Heart right ventricle (tissue), 16 donors: ENCODE measurements at regions not wholly inside any gene's neighbourhood (a gene's known extent, or its start where the extent isn't known, plus 50 kb on each side); places are given as distances from the start of the nearest gene placed in this dataset.

Experiments used
- ATAC-seq, 8 donors: fragments of 200-7000 bp; cut with Tn5 transposase; one replicate each; pipeline ENCODE4 v1.9.1; 2020; ENCODE audit warnings: mild to moderate bottlenecking in 8 of 8, moderate library complexity in 8 of 8, moderate number of reproducible peaks in 1 of 8
- DNase-seq, 2 donors: peaks; one replicate each; pipeline ENCODE4 v3.0.0-alpha.2; 2020
- H3K27ac ChIP-seq, 10 donors: fragments of 200-600 bp; sonication (generic) in 2 of 10; one replicate each; pipeline versions ENCODE4 v1.5.0 to v1.8.0; 2020 to 2022; ENCODE audit warnings: mild to moderate bottlenecking in 3 of 10
- H3K27me3 ChIP-seq, 7 donors: fragments of 200-600 bp; one replicate each; pipeline ENCODE4 v1.8.0; 2021 to 2022; ENCODE audit warnings: mild to moderate bottlenecking in 2 of 7
- H3K36me3 ChIP-seq, 9 donors: fragments of 200-600 bp; sonication (generic) in 1 of 9; one replicate each; pipeline versions ENCODE4 v1.5.0 to v1.8.0; 2020 to 2022; ENCODE audit warnings: mild to moderate bottlenecking in 2 of 9
- H3K4me1 ChIP-seq, 9 donors: fragments of 200-600 bp; sonication (generic) in 1 of 9; one replicate each; pipeline versions ENCODE4 v1.5.0 to v1.8.0; 2020 to 2022; ENCODE audit warnings: mild to moderate bottlenecking in 4 of 9
- H3K4me3 ChIP-seq, 10 donors: fragments of 200-600 bp; sonication (generic) in 2 of 10; one replicate each; pipeline versions ENCODE4 v1.5.0 to v1.8.0; 2020 to 2022; ENCODE audit warnings: mild to moderate bottlenecking in 7 of 10, moderate library complexity in 2 of 10
- H3K9me3 ChIP-seq, 11 donors: fragments of 200-600 bp in 10 of 11; sonication (generic) in 2 of 11; one replicate each; pipeline versions ENCODE4 v1.5.0 to v1.8.0; 2013 to 2022; ENCODE audit warnings: mild to moderate bottlenecking in 2 of 11, control low read depth in 1 of 11, moderate library complexity in 1 of 11
- WGBS, 2 donors: extraction: QIAGEN DNeasy Blood & Tissue Kit; methylation state at CpG; one replicate each; pipeline ENCODE4 v1.1.7; 2013; ENCODE audit warnings: inconsistent platforms in 1 of 2; 5-methylcytosine and 5-hydroxymethylcytosine counted together
- intact Hi-C, 10 donors: fragments of 100-400 bp; cut with DNase I; formaldehyde crosslinking; loops; one replicate each; pipeline versions ENCODE4 v1.11.1 to v1.14.2; 2022
- TF ChIP-seq, protein P1 (sequence below), 9 donors: fragments of 200-600 bp; sonication (generic) in 2 of 9; IDR thresholded peaks; one replicate each; pipeline versions ENCODE4 v1.5.0 to v1.8.0; 2021 to 2022; ENCODE audit warnings: antibody characterized with exemption in 9 of 9, mild to moderate bottlenecking in 5 of 9, moderate library complexity in 1 of 9
- donor health status: Arrhythmogenic right ventricular cardiomyopathy.
- donor health status: ischemic (EF 13 %, LVEDD 7.1; RV severe dilation, severe dysfunction).
- donor health status: healthy with polysubstance abuse.
- donor health status: DM: no; HTN: yes; CAD: no.
- donor health status: DM: no; HTN: no; CAD: no.
- donor health status: ischemic (EF 25% LVEDD 6.9; RV normal size, moderate dysfunction).
- donor health status: ischemic (EF 25% LVEDD 5.7; RV mildly dilated, moderate dysfunction).
- donor health status: healthy.
- donor health status: DM: yes; HTN: yes; CAD: no.
- donor health status: Ischemic cardiomyopathy.
- donor health status: ischemic (EF 35%, LVEDD 5.7; RV mildly dilated, moderate dysfunction).
- donor health status: nonischemic (EF 11% LVEDD 7.7; RV severe dilation, severe dysfunction).
- donor health status: DM: yes; HTN: yes; CAD: no.
- donor health status: PGD.
- donor health status: ischemic (EF 29% LVEDD 5.4; RV normal size, mild dysfunction).
- donor health status: nonischemic (EF 23%, LVEDD 6.1; RV moderate dilation, normal function).

DNA sequence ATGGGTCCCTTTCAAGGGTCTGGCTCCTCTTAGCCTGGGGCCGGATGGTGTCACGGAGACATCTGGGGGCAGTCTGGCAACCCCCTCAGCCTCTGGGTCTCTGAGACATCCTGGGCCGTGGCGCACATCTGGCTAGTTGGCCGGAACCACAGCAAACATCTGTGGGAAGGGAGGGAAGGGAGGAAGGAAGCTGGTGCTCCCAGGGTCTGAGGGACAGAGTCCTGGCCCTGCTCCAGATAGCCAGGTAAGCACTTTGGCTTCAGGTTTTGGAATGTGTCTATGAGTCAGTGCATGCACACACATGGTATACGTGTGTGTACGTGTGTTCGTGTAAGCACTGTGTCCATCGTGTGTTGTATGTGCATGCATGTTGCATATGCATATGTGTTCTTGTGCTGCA, 225.1 kb downstream of the MN1 start:
- Histone ChIP-seq H3K9me3 (peaks cover 0 to 14% (median 3%) of the 10 kb centered on the region in 11 donors), H3K27me3 (peaks cover 0 to 41% (median 30%) of the 10 kb centered on the region in 7 donors), H3K27ac (peak overlapping the region in 8 of 10 donors; percentile 33 to 86 (median 72)), H3K4me3 (no peak overlapping the region), H3K4me1 (peaks cover 4 to 47% (median 11%) of the 10 kb centered on the region in 9 donors), H3K36me3 (no peaks in the 10 kb centered on the region)
- DNase-seq: peak; percentile 55 to 59
- ATAC-seq: peak in 7 of 8 donors; percentile 13 to 65 (median 53)
- intact Hi-C loops: loop anchor here in 1 of 10 donors (5.0 kb wide), 1 partner anchor 59 kb away; no protein-coding TSS in a partner anchor
- TF ChIP-seq, protein P1, sequence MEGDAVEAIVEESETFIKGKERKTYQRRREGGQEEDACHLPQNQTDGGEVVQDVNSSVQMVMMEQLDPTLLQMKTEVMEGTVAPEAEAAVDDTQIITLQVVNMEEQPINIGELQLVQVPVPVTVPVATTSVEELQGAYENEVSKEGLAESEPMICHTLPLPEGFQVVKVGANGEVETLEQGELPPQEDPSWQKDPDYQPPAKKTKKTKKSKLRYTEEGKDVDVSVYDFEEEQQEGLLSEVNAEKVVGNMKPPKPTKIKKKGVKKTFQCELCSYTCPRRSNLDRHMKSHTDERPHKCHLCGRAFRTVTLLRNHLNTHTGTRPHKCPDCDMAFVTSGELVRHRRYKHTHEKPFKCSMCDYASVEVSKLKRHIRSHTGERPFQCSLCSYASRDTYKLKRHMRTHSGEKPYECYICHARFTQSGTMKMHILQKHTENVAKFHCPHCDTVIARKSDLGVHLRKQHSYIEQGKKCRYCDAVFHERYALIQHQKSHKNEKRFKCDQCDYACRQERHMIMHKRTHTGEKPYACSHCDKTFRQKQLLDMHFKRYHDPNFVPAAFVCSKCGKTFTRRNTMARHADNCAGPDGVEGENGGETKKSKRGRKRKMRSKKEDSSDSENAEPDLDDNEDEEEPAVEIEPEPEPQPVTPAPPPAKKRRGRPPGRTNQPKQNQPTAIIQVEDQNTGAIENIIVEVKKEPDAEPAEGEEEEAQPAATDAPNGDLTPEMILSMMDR (IDR thresholded peaks at IDR 0.05): no peak
- 54 to 65% methylated on average over 9 of the region's 9 CpGs for WGBS, 2 donors

DNA sequence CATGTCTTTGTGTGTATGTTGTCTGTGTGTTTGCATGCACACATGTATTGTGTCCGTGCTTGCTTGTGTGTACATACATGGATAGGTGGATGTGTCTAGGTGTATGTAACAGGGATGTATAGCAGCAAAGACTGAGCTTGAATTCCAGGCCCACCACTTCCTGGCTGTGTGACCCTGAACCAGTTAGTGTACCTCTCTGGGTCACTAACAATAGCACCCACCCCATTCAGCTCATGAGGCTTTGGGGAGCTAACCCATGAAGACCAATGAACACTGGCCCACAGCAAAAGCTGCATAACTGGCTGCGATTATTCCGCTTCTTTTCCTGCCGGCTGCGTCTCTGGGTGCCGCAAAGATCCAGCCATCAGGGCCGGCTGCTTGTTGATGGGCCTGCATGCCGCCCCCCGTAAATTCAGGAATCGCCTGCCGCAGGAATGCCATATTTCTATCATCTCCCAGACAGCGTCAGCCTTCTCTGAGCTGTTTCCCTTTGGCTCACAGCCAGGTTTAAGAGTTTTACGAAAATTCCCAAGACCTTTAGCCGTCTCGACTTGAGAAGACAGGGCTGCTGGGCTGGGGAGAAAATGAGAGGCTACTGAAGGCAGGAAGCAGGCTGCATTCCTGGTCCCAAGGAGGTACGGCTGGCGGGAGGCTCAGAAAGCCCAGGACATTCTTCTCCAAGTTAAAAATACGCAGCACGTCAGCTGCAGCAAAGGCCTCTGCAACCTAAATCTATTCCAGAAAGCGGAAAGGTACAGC, 224.6 kb downstream of the MN1 start:
- peaks cover 0 to 35% (median 26%) of the 10 kb centered on the region in 7 donors for H3K27me3 ChIP-seq
- H3K4me1 ChIP-seq: peaks cover 4 to 50% (median 14%) of the 10 kb centered on the region in 9 donors
- H3K4me3 ChIP-seq: peak overlapping the region in 1 of 10 donors; percentile 9
- TF ChIP-seq, protein P1 (IDR thresholded peaks at IDR 0.05): no peak
- intact Hi-C loops: loop anchor here in 1 of 10 donors (5.0 kb wide), 1 partner anchor 60 kb away; no protein-coding TSS in a partner anchor
- ATAC-seq (peak; percentile 30 to 67 (median 59)), DNase-seq (peak; percentile 40 to 80)
- peaks cover 0 to 8% (median 2%) of the 10 kb centered on the region in 11 donors for H3K9me3 ChIP-seq
- H3K27ac ChIP-seq: peak overlapping the region in 9 of 10 donors; percentile 51 to 86 (median 73)
- WGBS, 2 donors: 41 to 42% methylated on average over 20 of the region's 20 CpGs
- no peaks in the 10 kb centered on the region for H3K36me3 ChIP-seq

DNA sequence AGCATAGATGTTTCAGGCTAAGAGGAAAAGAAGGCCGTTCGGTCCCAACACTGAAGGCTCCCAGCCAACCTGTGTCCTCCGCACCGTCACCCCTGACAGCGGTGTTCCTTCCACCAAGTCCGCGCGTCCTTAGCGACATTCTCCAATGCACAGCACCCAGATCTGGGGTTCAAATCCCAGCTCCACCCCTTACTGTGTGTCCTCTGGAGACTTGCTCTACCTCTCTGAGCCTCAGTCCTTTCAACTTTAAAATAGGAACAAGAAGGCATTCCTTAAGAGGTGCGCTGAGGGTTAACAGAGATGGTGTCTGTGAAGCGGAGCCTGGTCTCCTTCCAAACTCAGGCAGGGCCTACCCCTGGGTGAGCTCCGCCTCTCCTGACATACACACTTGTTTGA, 224.0 kb downstream of the MN1 start:
- intact Hi-C loops: loop anchor here in 1 of 10 donors (5.0 kb wide), 1 partner anchor 60 kb away; no protein-coding TSS in a partner anchor
- Histone ChIP-seq H3K27me3 (peaks cover 0 to 29% (median 20%) of the 10 kb centered on the region in 7 donors), H3K36me3 (no peaks in the 10 kb centered on the region), H3K27ac (peak overlapping the region in 9 of 10 donors; percentile 51 to 86 (median 73)), H3K9me3 (peaks cover 0 to 3% (median 0%) of the 10 kb centered on the region in 11 donors), H3K4me3 (no peak overlapping the region), H3K4me1 (peaks cover 6 to 56% (median 16%) of the 10 kb centered on the region in 9 donors)
- ATAC-seq (no peak), DNase-seq (no peak)
- WGBS, 2 donors: 77 to 81% methylated on average over 12 of the region's 12 CpGs
- TF ChIP-seq, protein P1 (IDR thresholded peaks at IDR 0.05): no peak

GRCh38 chr22:27578937-27579617, 222.5 kb downstream of the MN1 start:
- peak overlapping the region in 6 of 10 donors; percentile 38 to 86 (median 75) for H3K27ac ChIP-seq
- TF ChIP-seq, protein P1 (IDR thresholded peaks at IDR 0.05): no peak
- no peak for DNase-seq
- intact Hi-C loops: loop anchor here in 2 of 10 donors (2.0 to 5.0 kb wide), 2 partner anchors 62 to 64 kb away; no protein-coding TSS in a partner anchor
- H3K4me1 ChIP-seq: peaks cover 6 to 66% (median 20%) of the 10 kb centered on the region in 9 donors
- no peaks in the 10 kb centered on the region for H3K36me3 ChIP-seq
- peak in 3 of 8 donors; percentile 21 to 47 (median 42) for ATAC-seq
- peaks cover 0 to 14% (median 7%) of the 10 kb centered on the region in 7 donors for H3K27me3 ChIP-seq
- no peak overlapping the region for H3K4me3 ChIP-seq
- no peaks in the 10 kb centered on the region for H3K9me3 ChIP-seq
- whole genome bisulfite sequencing, 2 donors: 60 to 62% methylated on average over 6 of the region's 6 CpGs
